Fibroblast of lung (primary cell): ENCODE measurements at regions not wholly inside any gene's neighbourhood (a gene's known extent, or its start where the extent isn't known, plus 50 kb on each side); places are given as distances from the start of the nearest gene placed in this dataset.

Source experiments
- EZH2 ChIP-seq: IDR thresholded peaks from 2 replicates; pipeline ENCODE4 v1.5.1; 2012; ENCODE audit warnings: low read length, control low read depth, mild to moderate bottlenecking; ENCODE audit errors: missing control alignments
- TF ChIP-seq, protein P1 (sequence below), 2 donors: IDR thresholded peaks in 1 of 2; conservative IDR thresholded peaks in 1 of 2; 1 replicate in 1 of 2; 2 replicates in 1 of 2; pipeline ENCODE4 v1.5.1; 2011 to 2012; ENCODE audit warnings: low read length in 2 of 2, control low read depth in 1 of 2, inconsistent platforms in 1 of 2, low read depth in 1 of 2, mild to moderate bottlenecking in 1 of 2

DNA sequence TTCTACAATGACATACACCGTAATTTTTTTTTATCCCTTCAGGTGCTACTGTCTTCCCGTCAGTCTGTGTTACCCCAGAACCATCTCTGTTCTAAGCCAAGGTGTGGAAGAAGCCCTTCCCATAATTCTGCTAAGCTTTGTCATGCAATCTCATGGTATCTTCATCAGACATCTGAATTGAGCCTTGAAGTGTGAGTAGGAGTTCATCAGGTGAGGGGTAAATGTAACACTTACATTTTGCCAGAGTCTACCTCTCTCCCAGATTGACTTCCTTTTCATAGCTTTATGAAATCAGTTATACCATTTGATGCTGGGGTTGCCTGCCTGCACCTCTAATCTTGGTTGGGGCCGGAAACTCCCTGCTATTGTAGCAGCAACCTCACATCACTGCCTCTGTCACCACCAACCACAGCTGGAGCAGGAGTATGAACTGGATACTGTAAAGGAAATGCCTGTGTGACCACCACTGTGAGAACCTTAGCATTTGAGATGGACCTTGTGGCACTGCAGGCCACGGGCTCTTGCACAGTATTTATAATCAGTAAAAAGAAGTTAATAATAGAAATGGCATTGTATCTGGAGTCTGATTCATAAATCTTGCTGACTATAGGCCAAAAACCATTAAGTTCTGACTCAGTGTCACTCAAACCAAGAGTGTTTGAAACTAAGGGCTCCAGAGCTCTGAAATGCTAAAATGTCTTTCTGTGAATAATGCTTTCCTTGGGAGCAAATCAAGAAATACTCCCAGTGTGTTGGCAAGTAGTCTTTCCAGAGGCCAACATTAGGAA lies 58.7 kb upstream of the STK38L start:
- TF ChIP-seq EZH2 = no peak
- TF ChIP-seq, protein P1, sequence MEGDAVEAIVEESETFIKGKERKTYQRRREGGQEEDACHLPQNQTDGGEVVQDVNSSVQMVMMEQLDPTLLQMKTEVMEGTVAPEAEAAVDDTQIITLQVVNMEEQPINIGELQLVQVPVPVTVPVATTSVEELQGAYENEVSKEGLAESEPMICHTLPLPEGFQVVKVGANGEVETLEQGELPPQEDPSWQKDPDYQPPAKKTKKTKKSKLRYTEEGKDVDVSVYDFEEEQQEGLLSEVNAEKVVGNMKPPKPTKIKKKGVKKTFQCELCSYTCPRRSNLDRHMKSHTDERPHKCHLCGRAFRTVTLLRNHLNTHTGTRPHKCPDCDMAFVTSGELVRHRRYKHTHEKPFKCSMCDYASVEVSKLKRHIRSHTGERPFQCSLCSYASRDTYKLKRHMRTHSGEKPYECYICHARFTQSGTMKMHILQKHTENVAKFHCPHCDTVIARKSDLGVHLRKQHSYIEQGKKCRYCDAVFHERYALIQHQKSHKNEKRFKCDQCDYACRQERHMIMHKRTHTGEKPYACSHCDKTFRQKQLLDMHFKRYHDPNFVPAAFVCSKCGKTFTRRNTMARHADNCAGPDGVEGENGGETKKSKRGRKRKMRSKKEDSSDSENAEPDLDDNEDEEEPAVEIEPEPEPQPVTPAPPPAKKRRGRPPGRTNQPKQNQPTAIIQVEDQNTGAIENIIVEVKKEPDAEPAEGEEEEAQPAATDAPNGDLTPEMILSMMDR (conservative IDR thresholded peaks at IDR 0.05 in 1 of 2, IDR thresholded peaks at IDR 0.05 in 1 of 2; ENCODE audit: low read depth in 1 of 2, low read length in 2 of 2) = no peak
